ENCODE measurements at regions not wholly inside any gene's neighbourhood (a gene's known extent, or its start where the extent isn't known, plus 50 kb on each side); places are given as distances from the start of the nearest gene placed in this dataset.

DNA sequence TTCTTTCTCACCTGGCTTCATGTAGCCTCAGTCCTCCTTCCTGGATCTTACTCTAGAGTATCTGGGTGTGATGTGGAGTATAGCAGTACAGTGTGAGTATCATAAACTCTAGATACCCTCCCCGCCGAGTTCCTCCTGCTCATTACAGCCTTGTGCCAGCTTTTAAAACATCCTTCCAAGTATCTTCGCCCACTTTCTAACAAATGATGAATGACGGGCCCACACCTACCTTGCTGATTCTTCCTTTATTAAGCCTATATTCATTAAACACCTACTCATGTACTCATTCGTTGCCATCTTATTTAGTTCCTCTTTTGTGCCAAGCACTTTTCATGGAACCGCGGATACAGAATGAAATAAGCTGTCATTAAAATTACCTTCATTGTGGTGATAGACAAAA lies 1585.3 kb upstream of the TENM3 start:
- Histone ChIP-seq H3K4me3 (ENCODE audit: low read length in 2 of 2) (no peak overlapping the region), H2AFZ (ENCODE audit: low read length) (no peak overlapping the region), H3K4me1 (ENCODE audit: control insufficient read depth in 2 of 2, insufficient read depth in 1 of 2, low read depth in 1 of 2, low read length in 2 of 2) (peaks cover 2 to 3% of the 10 kb centered on the region in 2 donors), H3K4me2 (ENCODE audit: insufficient read depth, low read length, poor library complexity, severe bottlenecking) (no peak overlapping the region), H2BK5ac (ENCODE audit: low read length) (no peak overlapping the region), H3K9me3 (replicated peaks in 1 of 2; ENCODE audit: control insufficient read depth in 2 of 2, insufficient read depth in 1 of 2, low read depth in 1 of 2, low read length in 2 of 2) (no peaks in the 10 kb centered on the region), H2BK12ac (ENCODE audit: low read length) (no peak overlapping the region), H4K8ac (ENCODE audit: low read depth, low read length) (no peak overlapping the region), H3K18ac (ENCODE audit: low read length) (no peak overlapping the region), H2BK120ac (ENCODE audit: low read depth, low read length) (no peak overlapping the region), H3K36me3 (replicated peaks in 1 of 2; ENCODE audit: control insufficient read depth in 2 of 2, insufficient read depth in 2 of 2, low read length in 2 of 2) (no peaks in the 10 kb centered on the region), H4K91ac (ENCODE audit: low read depth, low read length, poor library complexity) (no peak overlapping the region), H3K23ac (ENCODE audit: low read depth, low read length, poor library complexity) (no peak overlapping the region), H2AK5ac (ENCODE audit: low read depth, low read length) (no peak overlapping the region), H3K27me3 (ENCODE audit: control insufficient read depth in 3 of 3, insufficient read depth in 3 of 3, low read depth in 1 of 3, low read length in 3 of 3) (no peaks in the 10 kb centered on the region), H3K79me1 (ENCODE audit: low read depth, low read length) (no peaks in the 10 kb centered on the region), H3K14ac (ENCODE audit: low read length) (no peak overlapping the region), H3K4ac (ENCODE audit: low read length) (no peak overlapping the region), H3K27ac (replicated peaks; ENCODE audit: low read length) (no peak overlapping the region), H2BK15ac (ENCODE audit: low read length) (no peak overlapping the region), H3K9ac (ENCODE audit: low read depth, low read length, poor library complexity) (no peak overlapping the region)
- no CpG with 5 or more reads among the region's 7 CpGs for WGBS, 2 donors (ENCODE audit: extremely low coverage in 2 of 2, insufficient read length in 2 of 2, insufficient replicate concordance in 1 of 2)
- no peak for DNase-seq (ENCODE audit: low spot score)

DNA sequence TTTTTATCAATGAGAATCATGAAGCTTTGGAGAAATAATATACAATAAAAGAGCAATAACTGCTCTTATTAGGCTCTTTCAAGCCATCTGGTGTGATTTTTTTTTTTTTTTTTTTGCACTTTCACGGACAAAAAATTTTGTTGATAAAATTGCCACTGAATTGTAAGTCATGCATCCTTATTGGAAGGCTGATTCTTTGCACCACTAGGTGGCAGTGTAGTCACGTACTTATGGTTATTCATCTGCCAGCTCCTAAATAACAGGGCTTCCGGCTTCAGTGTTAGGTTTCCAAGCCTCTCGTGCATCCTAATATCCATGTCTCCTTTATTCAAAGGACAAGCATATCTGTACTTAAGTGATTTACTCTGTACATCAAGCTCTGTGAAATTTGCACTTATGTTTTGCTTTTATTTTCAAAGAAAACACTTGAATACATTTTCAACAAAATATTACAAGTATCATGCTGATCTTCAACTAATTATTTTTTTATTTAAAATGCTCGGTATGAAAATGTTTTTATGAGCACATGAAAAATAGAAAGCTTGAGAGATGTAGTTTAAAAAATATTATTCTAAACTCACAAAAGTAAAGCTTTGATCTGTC lies 1578.3 kb upstream of the TENM3 start:
- H3K36me3 ChIP-seq (replicated peaks in 1 of 2; ENCODE audit: control insufficient read depth in 2 of 2, insufficient read depth in 2 of 2, low read length in 2 of 2), result no peaks in the 10 kb centered on the region
- H3K23ac ChIP-seq (ENCODE audit: low read depth, low read length, poor library complexity), result no peak overlapping the region
- no peak overlapping the region for H2AK5ac ChIP-seq (ENCODE audit: low read depth, low read length)
- no peak overlapping the region for H2BK15ac ChIP-seq (ENCODE audit: low read length)
- H3K9ac ChIP-seq (ENCODE audit: low read depth, low read length, poor library complexity), result no peak overlapping the region
- H3K4me3 ChIP-seq (ENCODE audit: low read length in 2 of 2), result no peak overlapping the region
- no peak overlapping the region for H4K8ac ChIP-seq (ENCODE audit: low read depth, low read length)
- no peak overlapping the region for H2BK5ac ChIP-seq (ENCODE audit: low read length)
- no peak overlapping the region for H2BK120ac ChIP-seq (ENCODE audit: low read depth, low read length)
- no peak overlapping the region for H3K14ac ChIP-seq (ENCODE audit: low read length)
- H3K79me1 ChIP-seq (ENCODE audit: low read depth, low read length), result no peaks in the 10 kb centered on the region
- H3K4me2 ChIP-seq (ENCODE audit: insufficient read depth, low read length, poor library complexity, severe bottlenecking), result no peak overlapping the region
- peak overlapping the region; percentile 12 for H2AFZ ChIP-seq (ENCODE audit: low read length)
- H3K27me3 ChIP-seq (ENCODE audit: control insufficient read depth in 3 of 3, insufficient read depth in 3 of 3, low read depth in 1 of 3, low read length in 3 of 3), result no peaks in the 10 kb centered on the region
- WGBS, 2 donors (ENCODE audit: extremely low coverage in 2 of 2, insufficient read length in 2 of 2, insufficient replicate concordance in 1 of 2), result no CpG with 5 or more reads among the region's 5 CpGs
- peaks cover 0 to 2% of the 10 kb centered on the region in 2 donors for H3K4me1 ChIP-seq (ENCODE audit: control insufficient read depth in 2 of 2, insufficient read depth in 1 of 2, low read depth in 1 of 2, low read length in 2 of 2)
- H3K9me3 ChIP-seq (replicated peaks in 1 of 2; ENCODE audit: control insufficient read depth in 2 of 2, insufficient read depth in 1 of 2, low read depth in 1 of 2, low read length in 2 of 2), result no peaks in the 10 kb centered on the region
- DNase-seq (ENCODE audit: low spot score), result peak; percentile 72
- no peak overlapping the region for H2BK12ac ChIP-seq (ENCODE audit: low read length)
- no peak overlapping the region for H3K4ac ChIP-seq (ENCODE audit: low read length)
- H3K27ac ChIP-seq (replicated peaks; ENCODE audit: low read length), result no peak overlapping the region
- no peak overlapping the region for H4K91ac ChIP-seq (ENCODE audit: low read depth, low read length, poor library complexity)
- no peak overlapping the region for H3K18ac ChIP-seq (ENCODE audit: low read length)

DNA sequence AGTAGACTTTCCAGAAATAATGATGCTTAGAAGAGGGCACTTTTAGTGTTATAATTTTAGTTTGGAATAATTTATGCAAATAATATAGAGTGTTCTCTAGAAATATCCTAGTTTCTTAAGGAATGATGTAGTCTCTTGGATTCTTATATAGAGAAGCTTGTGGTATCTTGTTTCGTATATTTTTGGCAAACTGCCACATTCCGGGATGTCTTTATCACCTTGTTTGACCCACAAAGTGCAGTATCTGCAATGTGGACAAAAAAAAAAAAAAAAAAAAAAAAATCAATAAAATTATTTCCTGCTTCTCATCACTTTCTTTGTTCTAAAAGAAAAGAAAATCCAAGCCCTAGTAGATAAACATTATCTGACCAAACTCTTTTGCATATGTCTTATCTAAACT lies 1577.7 kb upstream of the TENM3 start:
- no peak overlapping the region for H2AK5ac ChIP-seq (ENCODE audit: low read depth, low read length)
- H3K4me3 ChIP-seq (ENCODE audit: low read length in 2 of 2), result no peak overlapping the region
- H3K4ac ChIP-seq (ENCODE audit: low read length), result no peak overlapping the region
- no CpG with 5 or more reads among the region's 2 CpGs for WGBS, 2 donors (ENCODE audit: extremely low coverage in 2 of 2, insufficient read length in 2 of 2, insufficient replicate concordance in 1 of 2)
- no peak overlapping the region for H2BK12ac ChIP-seq (ENCODE audit: low read length)
- DNase-seq (ENCODE audit: low spot score), result no peak
- no peak overlapping the region for H3K18ac ChIP-seq (ENCODE audit: low read length)
- H3K79me1 ChIP-seq (ENCODE audit: low read depth, low read length), result no peaks in the 10 kb centered on the region
- H2BK5ac ChIP-seq (ENCODE audit: low read length), result no peak overlapping the region
- H3K4me1 ChIP-seq (ENCODE audit: control insufficient read depth in 2 of 2, insufficient read depth in 1 of 2, low read depth in 1 of 2, low read length in 2 of 2), result peaks cover 0 to 2% of the 10 kb centered on the region in 2 donors
- H3K23ac ChIP-seq (ENCODE audit: low read depth, low read length, poor library complexity), result no peak overlapping the region
- H2AFZ ChIP-seq (ENCODE audit: low read length), result no peak overlapping the region
- no peak overlapping the region for H4K91ac ChIP-seq (ENCODE audit: low read depth, low read length, poor library complexity)
- no peak overlapping the region for H2BK15ac ChIP-seq (ENCODE audit: low read length)
- no peak overlapping the region for H4K8ac ChIP-seq (ENCODE audit: low read depth, low read length)
- no peak overlapping the region for H3K14ac ChIP-seq (ENCODE audit: low read length)
- no peak overlapping the region for H3K9ac ChIP-seq (ENCODE audit: low read depth, low read length, poor library complexity)
- no peaks in the 10 kb centered on the region for H3K27me3 ChIP-seq (ENCODE audit: control insufficient read depth in 3 of 3, insufficient read depth in 3 of 3, low read depth in 1 of 3, low read length in 3 of 3)
- H3K4me2 ChIP-seq (ENCODE audit: insufficient read depth, low read length, poor library complexity, severe bottlenecking), result no peak overlapping the region
- no peak overlapping the region for H3K27ac ChIP-seq (replicated peaks; ENCODE audit: low read length)
- H3K36me3 ChIP-seq (replicated peaks in 1 of 2; ENCODE audit: control insufficient read depth in 2 of 2, insufficient read depth in 2 of 2, low read length in 2 of 2), result no peaks in the 10 kb centered on the region
- H3K9me3 ChIP-seq (replicated peaks in 1 of 2; ENCODE audit: control insufficient read depth in 2 of 2, insufficient read depth in 1 of 2, low read depth in 1 of 2, low read length in 2 of 2), result no peaks in the 10 kb centered on the region
- H2BK120ac ChIP-seq (ENCODE audit: low read depth, low read length), result no peak overlapping the region

DNA sequence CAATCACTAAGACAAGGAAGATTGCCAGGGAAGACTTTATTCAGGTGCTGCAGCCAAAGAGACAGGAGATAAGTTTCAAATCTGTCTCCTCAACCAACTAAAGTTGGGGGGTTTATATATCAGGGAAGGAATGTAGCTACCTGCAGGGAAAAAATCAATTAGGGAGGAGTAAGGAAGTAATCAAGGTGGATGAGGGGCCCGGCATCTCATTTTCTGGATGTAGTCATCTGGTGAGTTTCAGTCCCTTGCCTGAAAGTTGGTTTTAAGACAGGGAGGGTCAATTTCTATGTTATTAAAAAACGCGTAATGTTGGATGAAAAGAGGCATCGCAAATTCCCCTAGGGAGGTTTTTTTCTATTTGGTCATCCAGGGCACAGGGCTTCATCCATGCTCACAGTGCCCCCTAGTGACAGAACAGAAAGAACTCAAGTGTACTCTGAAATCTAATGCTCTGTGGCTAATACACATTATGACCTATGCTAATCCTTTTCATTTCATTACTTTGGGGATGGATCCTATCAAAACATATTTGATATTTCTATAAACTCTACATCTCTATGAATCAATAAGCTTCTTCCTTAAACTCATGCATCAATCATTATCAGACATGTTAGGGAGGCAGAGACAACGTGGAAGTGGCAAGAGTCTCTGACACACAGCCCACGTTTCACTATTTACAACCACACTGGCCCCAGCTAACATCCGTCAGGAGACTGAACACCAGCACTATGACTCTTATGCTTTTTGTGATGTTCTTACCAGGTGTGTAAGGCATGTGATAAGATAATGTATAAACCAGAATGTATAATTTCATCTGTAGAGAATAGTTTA lies 1577.0 kb upstream of the TENM3 start:
- Histone ChIP-seq H3K36me3 (replicated peaks in 1 of 2; ENCODE audit: control insufficient read depth in 2 of 2, insufficient read depth in 2 of 2, low read length in 2 of 2) (no peaks in the 10 kb centered on the region), H2BK12ac (ENCODE audit: low read length) (no peak overlapping the region), H3K14ac (ENCODE audit: low read length) (no peak overlapping the region), H3K9me3 (replicated peaks in 1 of 2; ENCODE audit: control insufficient read depth in 2 of 2, insufficient read depth in 1 of 2, low read depth in 1 of 2, low read length in 2 of 2) (no peaks in the 10 kb centered on the region), H3K18ac (ENCODE audit: low read length) (no peak overlapping the region), H3K4me2 (ENCODE audit: insufficient read depth, low read length, poor library complexity, severe bottlenecking) (no peak overlapping the region), H3K4me3 (ENCODE audit: low read length in 2 of 2) (no peak overlapping the region), H2BK5ac (ENCODE audit: low read length) (no peak overlapping the region), H3K9ac (ENCODE audit: low read depth, low read length, poor library complexity) (no peak overlapping the region), H2AK5ac (ENCODE audit: low read depth, low read length) (no peak overlapping the region), H2AFZ (ENCODE audit: low read length) (peak overlapping the region; percentile 41), H3K27ac (replicated peaks; ENCODE audit: low read length) (no peak overlapping the region), H4K8ac (ENCODE audit: low read depth, low read length) (no peak overlapping the region), H2BK120ac (ENCODE audit: low read depth, low read length) (no peak overlapping the region), H3K4me1 (ENCODE audit: control insufficient read depth in 2 of 2, insufficient read depth in 1 of 2, low read depth in 1 of 2, low read length in 2 of 2) (peaks cover 0 to 2% of the 10 kb centered on the region in 2 donors), H3K79me1 (ENCODE audit: low read depth, low read length) (no peaks in the 10 kb centered on the region), H2BK15ac (ENCODE audit: low read length) (no peak overlapping the region), H3K27me3 (ENCODE audit: control insufficient read depth in 3 of 3, insufficient read depth in 3 of 3, low read depth in 1 of 3, low read length in 3 of 3) (no peaks in the 10 kb centered on the region), H3K23ac (ENCODE audit: low read depth, low read length, poor library complexity) (no peak overlapping the region), H3K4ac (ENCODE audit: low read length) (no peak overlapping the region), H4K91ac (ENCODE audit: low read depth, low read length, poor library complexity) (no peak overlapping the region)
- WGBS, 2 donors (ENCODE audit: extremely low coverage in 2 of 2, insufficient read length in 2 of 2, insufficient replicate concordance in 1 of 2), result no CpG with 5 or more reads among the region's 7 CpGs
- peak; percentile 63 for DNase-seq (ENCODE audit: low spot score)

Measured in neuronal stem cell (in vitro differentiated cells).